Mesothelial cell of epicardium (in vitro differentiated cells): ENCODE measurements at regions not wholly inside any gene's neighbourhood (a gene's known extent, or its start where the extent isn't known, plus 50 kb on each side); places are given as distances from the start of the nearest gene placed in this dataset.

ENCODE experiments used
- DNase-seq, 2 experiments: peaks; one replicate each; pipeline ENCODE4 v3.0.0; 2021; ENCODE audit warnings: low spot score in 2 of 2; ENCODE audit not compliant: unreplicated experiment in 2 of 2
- H3K27ac Mint-ChIP-seq: 2 replicates; pipeline ENCODE4 v1.8.0; 2021; ENCODE audit warnings: mixed read lengths
- H3K27me3 Mint-ChIP-seq: 2 replicates; pipeline ENCODE4 v1.8.0; 2021; ENCODE audit warnings: low read depth, mixed read lengths
- H3K36me3 Mint-ChIP-seq: 2 replicates; pipeline ENCODE4 v1.8.0; 2021; ENCODE audit warnings: mixed read lengths
- H3K4me1 Mint-ChIP-seq: 2 replicates; pipeline ENCODE4 v1.8.0; 2021; ENCODE audit warnings: mixed read lengths
- H3K4me3 Mint-ChIP-seq: 2 replicates; pipeline ENCODE4 v1.8.0; 2021; ENCODE audit warnings: mild to moderate bottlenecking, moderate library complexity, mixed read lengths
- H3K9me3 Mint-ChIP-seq: 2 replicates; pipeline ENCODE4 v1.8.0; 2021; ENCODE audit warnings: mixed read lengths
- CTCF ChIP-seq: fragments of 200-600 bp; sonication (generic); IDR thresholded peaks from one replicate; pipeline ENCODE4 v1.5.0; 2021; ENCODE audit warnings: antibody characterized with exemption; ENCODE audit not compliant: unreplicated experiment

GRCh38 chr15:87634361-87634760, 622.2 kb downstream of the NTRK3 start:
- no peak for TF ChIP-seq CTCF
- no peak overlapping the region for H3K4me3 Mint-ChIP-seq
- H3K27me3 Mint-ChIP-seq: peaks cover 22% of the 10 kb centered on the region
- no peak for DNase-seq
- no peaks in the 10 kb centered on the region for H3K36me3 Mint-ChIP-seq
- no peaks in the 10 kb centered on the region for H3K9me3 Mint-ChIP-seq
- H3K27ac Mint-ChIP-seq: no peak overlapping the region
- H3K4me1 Mint-ChIP-seq: no peaks in the 10 kb centered on the region

GRCh38 chr15:87633525-87633924, 623.0 kb downstream of the NTRK3 start:
- no peak overlapping the region for H3K4me3 Mint-ChIP-seq
- no peak overlapping the region for H3K27ac Mint-ChIP-seq
- no peak for DNase-seq
- no peaks in the 10 kb centered on the region for H3K9me3 Mint-ChIP-seq
- TF ChIP-seq CTCF: no peak
- no peaks in the 10 kb centered on the region for H3K4me1 Mint-ChIP-seq
- H3K36me3 Mint-ChIP-seq: no peaks in the 10 kb centered on the region
- peaks cover 22% of the 10 kb centered on the region for H3K27me3 Mint-ChIP-seq

- no peaks in the 10 kb centered on the region for H3K9me3 Mint-ChIP-seq
- H3K27me3 Mint-ChIP-seq: peaks cover 22% of the 10 kb centered on the region
- no peak overlapping the region for H3K4me3 Mint-ChIP-seq
- no peak for TF ChIP-seq CTCF
- no peak for DNase-seq
- no peaks in the 10 kb centered on the region for H3K36me3 Mint-ChIP-seq
- H3K4me1 Mint-ChIP-seq: no peaks in the 10 kb centered on the region
- no peak overlapping the region for H3K27ac Mint-ChIP-seq
Measured at GRCh38 chr15:87632364-87632763, 624.2 kb downstream of the NTRK3 start.

- Mint-ChIP-seq H3K36me3 (no peaks in the 10 kb centered on the region), H3K4me3 (no peak overlapping the region), H3K9me3 (no peaks in the 10 kb centered on the region), H3K27me3 (peaks cover 22% of the 10 kb centered on the region), H3K27ac (no peak overlapping the region), H3K4me1 (no peaks in the 10 kb centered on the region)
- no peak for DNase-seq
- TF ChIP-seq CTCF: no peak
Measured at GRCh38 chr15:87631775-87632174, 624.8 kb downstream of the NTRK3 start.

GRCh38 chr15:87631093-87631492, 625.4 kb downstream of the NTRK3 start:
- DNase-seq: no peak
- H3K9me3 Mint-ChIP-seq: no peaks in the 10 kb centered on the region
- no peak overlapping the region for H3K4me3 Mint-ChIP-seq
- TF ChIP-seq CTCF: no peak
- H3K36me3 Mint-ChIP-seq: no peaks in the 10 kb centered on the region
- H3K27ac Mint-ChIP-seq: no peak overlapping the region
- no peaks in the 10 kb centered on the region for H3K4me1 Mint-ChIP-seq
- peaks cover 25% of the 10 kb centered on the region for H3K27me3 Mint-ChIP-seq

- Mint-ChIP-seq H3K27me3 (peaks cover 10% of the 10 kb centered on the region), H3K4me3 (no peak overlapping the region), H3K27ac (no peak overlapping the region), H3K9me3 (peaks cover 3% of the 10 kb centered on the region), H3K4me1 (no peaks in the 10 kb centered on the region), H3K36me3 (no peaks in the 10 kb centered on the region)
- no peak for DNase-seq
- TF ChIP-seq CTCF: no peak
Measured at GRCh38 chr15:87628311-87628710, 628.2 kb downstream of the NTRK3 start.
